Trophoblast cell (in vitro differentiated cells and primary cell): ENCODE measurements at regions not wholly inside any gene's neighbourhood (a gene's known extent, or its start where the extent isn't known, plus 50 kb on each side); places are given as distances from the start of the nearest gene placed in this dataset.

Source experiments
- DNase-seq, 2 donors: peaks; one replicate each; pipeline ENCODE4 v3.0.0-alpha.2; 2016
- H2AFZ ChIP-seq: 2 replicates; pipeline ENCODE4 v1.6.1; 2013; ENCODE audit warnings: low read length, moderate library complexity, mild to moderate bottlenecking; ENCODE audit not compliant: insufficient read depth, poor library complexity
- H2AK5ac ChIP-seq: 2 replicates; pipeline ENCODE4 v1.6.1; 2013; ENCODE audit warnings: mild to moderate bottlenecking, low read length
- H2BK120ac ChIP-seq: 2 replicates; pipeline ENCODE4 v1.6.1; 2013; ENCODE audit warnings: low read length, mild to moderate bottlenecking, moderate library complexity; ENCODE audit not compliant: insufficient read depth, poor library complexity
- H2BK12ac ChIP-seq: 2 replicates; pipeline ENCODE4 v1.6.1; 2013; ENCODE audit warnings: mild to moderate bottlenecking, low read length, moderate library complexity
- H2BK5ac ChIP-seq: 2 replicates; pipeline ENCODE4 v1.6.1; 2013; ENCODE audit warnings: low read length, low read depth, moderate library complexity, mild to moderate bottlenecking; ENCODE audit not compliant: poor library complexity
- H3K14ac ChIP-seq: 2 replicates; pipeline ENCODE4 v1.6.1; 2013; ENCODE audit warnings: mild to moderate bottlenecking, low read length
- H3K18ac ChIP-seq: 2 replicates; pipeline ENCODE4 v1.6.1; 2013; ENCODE audit warnings: mild to moderate bottlenecking, low read length
- H3K23ac ChIP-seq: 2 replicates; pipeline ENCODE4 v1.6.1; 2013; ENCODE audit warnings: low read length
- H3K27ac ChIP-seq: 2 replicates; pipeline ENCODE4 v1.5.1; 2013; ENCODE audit warnings: low read depth, mild to moderate bottlenecking, inconsistent platforms, low read length, moderate library complexity
- H3K27me3 ChIP-seq: 2 replicates; pipeline ENCODE4 v1.6.1; 2013; ENCODE audit warnings: inconsistent platforms, mild to moderate bottlenecking, low read length, moderate library complexity; ENCODE audit not compliant: insufficient read depth
- H3K36me3 ChIP-seq, 2 experiments: 1 replicate in 1 of 2; 2 replicates in 1 of 2; pipeline ENCODE4 v1.6.1; 2013; ENCODE audit warnings: low read length in 2 of 2, mild to moderate bottlenecking in 2 of 2, moderate library complexity in 1 of 2; ENCODE audit not compliant: insufficient read depth in 2 of 2, control insufficient read depth in 1 of 2
- H3K4ac ChIP-seq: 2 replicates; pipeline ENCODE4 v1.6.1; 2013; ENCODE audit warnings: low read depth, mild to moderate bottlenecking, low read length, moderate library complexity
- H3K4me1 ChIP-seq, 2 experiments: 1 replicate in 1 of 2; 2 replicates in 1 of 2; pipeline ENCODE4 v1.6.1; 2013; ENCODE audit warnings: low read length in 2 of 2, mild to moderate bottlenecking in 2 of 2, moderate library complexity in 1 of 2; ENCODE audit not compliant: insufficient read depth in 2 of 2, control insufficient read depth in 1 of 2
- H3K4me2 ChIP-seq: 2 replicates; pipeline ENCODE4 v1.6.1; 2013; ENCODE audit warnings: inconsistent platforms, mild to moderate bottlenecking, low read length, moderate library complexity
- H3K4me3 ChIP-seq: 2 replicates; pipeline ENCODE4 v1.5.1; 2013; ENCODE audit warnings: mild to moderate bottlenecking, low read depth, low read length, inconsistent platforms
- H3K79me1 ChIP-seq: one replicate; pipeline ENCODE4 v1.6.1; 2013; ENCODE audit warnings: low read length
- H3K79me2 ChIP-seq: 2 replicates; pipeline ENCODE4 v1.6.1; 2013; ENCODE audit warnings: low read length, mild to moderate bottlenecking; ENCODE audit not compliant: control insufficient read depth, insufficient read depth, poor library complexity
- H3K9ac ChIP-seq: 2 replicates; pipeline ENCODE4 v1.6.1; 2013; ENCODE audit warnings: mild to moderate bottlenecking, low read length
- H3K9me3 ChIP-seq: 2 replicates; pipeline ENCODE4 v1.6.1; 2013; ENCODE audit warnings: low read depth, mild to moderate bottlenecking, control low read depth, inconsistent platforms, low read length; ENCODE audit not compliant: insufficient read depth
- H4K12ac ChIP-seq: 2 replicates; pipeline ENCODE4 v1.6.1; 2013; ENCODE audit warnings: low read depth, mild to moderate bottlenecking, low read length, moderate library complexity
- H4K8ac ChIP-seq: 2 replicates; pipeline ENCODE4 v1.6.1; 2013; ENCODE audit warnings: low read depth, mild to moderate bottlenecking, low read length, moderate library complexity
- H4K91ac ChIP-seq: one replicate; pipeline ENCODE4 v1.6.1; 2013; ENCODE audit warnings: low read depth, mild to moderate bottlenecking, low read length, moderate library complexity
- WGBS: extraction: QIAGEN DNeasy Blood & Tissue Kit; methylation state at CpG from one replicate; pipeline ENCODE4 v1.1.7; 2013; ENCODE audit warnings: missing lambda C conversion rate; ENCODE audit not compliant: insufficient read length, insufficient coverage; ENCODE audit errors: extremely low coverage; 5-methylcytosine and 5-hydroxymethylcytosine counted together

GRCh38 chr13:51532736-51533197 is 51.5 kb upstream of the WDFY2 start:
- no peak overlapping the region for H2BK12ac ChIP-seq
- H3K4me2 ChIP-seq, result no peak overlapping the region
- no peak overlapping the region for H3K9ac ChIP-seq
- H2AK5ac ChIP-seq, result no peak overlapping the region
- no peak overlapping the region for H2BK5ac ChIP-seq
- H3K79me2 ChIP-seq, result no peaks in the 10 kb centered on the region
- peaks cover 0 to 2% of the 10 kb centered on the region in 2 experiments for H3K4me1 ChIP-seq
- no peak overlapping the region for H3K18ac ChIP-seq
- no peak overlapping the region for H2BK120ac ChIP-seq
- H3K4ac ChIP-seq, result no peak overlapping the region
- H4K12ac ChIP-seq, result no peak overlapping the region
- H3K36me3 ChIP-seq, result no peaks in the 10 kb centered on the region
- no peak for DNase-seq
- H3K79me1 ChIP-seq, result no peaks in the 10 kb centered on the region
- H3K27ac ChIP-seq, result no peak overlapping the region
- H2AFZ ChIP-seq, result no peak overlapping the region
- H4K8ac ChIP-seq, result no peak overlapping the region
- no peak overlapping the region for H3K4me3 ChIP-seq
- no CpG with 5 or more reads among the region's 2 CpGs for WGBS
- no peaks in the 10 kb centered on the region for H3K27me3 ChIP-seq
- no peak overlapping the region for H3K14ac ChIP-seq
- no peaks in the 10 kb centered on the region for H3K9me3 ChIP-seq
- no peak overlapping the region for H3K23ac ChIP-seq
- H4K91ac ChIP-seq, result no peak overlapping the region

- H4K8ac ChIP-seq, result no peak overlapping the region
- H3K27ac ChIP-seq, result no peak overlapping the region
- no peak overlapping the region for H4K12ac ChIP-seq
- H3K18ac ChIP-seq, result no peak overlapping the region
- no peaks in the 10 kb centered on the region for H3K79me1 ChIP-seq
- peaks cover 0 to 2% of the 10 kb centered on the region in 2 experiments for H3K4me1 ChIP-seq
- H3K36me3 ChIP-seq, result no peaks in the 10 kb centered on the region
- H3K9ac ChIP-seq, result no peak overlapping the region
- H3K4ac ChIP-seq, result no peak overlapping the region
- no peaks in the 10 kb centered on the region for H3K9me3 ChIP-seq
- H2BK5ac ChIP-seq, result no peak overlapping the region
- no peaks in the 10 kb centered on the region for H3K79me2 ChIP-seq
- no peak overlapping the region for H2AK5ac ChIP-seq
- no peak overlapping the region for H3K4me3 ChIP-seq
- no peak overlapping the region for H3K23ac ChIP-seq
- H3K14ac ChIP-seq, result no peak overlapping the region
- no peaks in the 10 kb centered on the region for H3K27me3 ChIP-seq
- H2BK12ac ChIP-seq, result no peak overlapping the region
- no peak overlapping the region for H3K4me2 ChIP-seq
- H4K91ac ChIP-seq, result no peak overlapping the region
- no peak overlapping the region for H2AFZ ChIP-seq
- no peak for DNase-seq
- H2BK120ac ChIP-seq, result no peak overlapping the region
- WGBS, result no CpG with 5 or more reads among the region's 6 CpGs
These were observed 50.0 kb upstream of the WDFY2 start for GRCh38 chr13:51534041-51534817.
